GM18907 (cell line): ENCODE measurements at regions not wholly inside any gene's neighbourhood (a gene's known extent, or its start where the extent isn't known, plus 50 kb on each side); places are given as distances from the start of the nearest gene placed in this dataset.
"Not testable (repeated sequence)": the region's sequence is repeated elsewhere in the genome, so short reads cannot be mapped to it uniquely, and the experiment has no call there.

Experiments used
- ATAC-seq: cut with Tn5 transposase; IDR thresholded peaks from one replicate; pipeline ENCODE4 v1.9.1; 2021; ENCODE audit warnings: mild to moderate bottlenecking, moderate library complexity; ENCODE audit not compliant: unreplicated experiment

GRCh38 chr7:34207810-34208209 is 302.5 kb downstream of the BMPER start:
- no peak for ATAC-seq

- no peak for ATAC-seq
Observed at GRCh38 chr7:34208878-34209621, 303.7 kb downstream of the BMPER start.

GRCh38 chr7:34211018-34211417 is 305.7 kb downstream of the BMPER start:
- ATAC-seq, result no peak

GRCh38 chr7:34217972-34218371 is 312.6 kb downstream of the BMPER start:
- ATAC-seq, result no peak

GRCh38 chr7:34219153-34219718 is 313.9 kb downstream of the BMPER start:
- no peak for ATAC-seq

GRCh38 chr7:34220506-34221185 is 315.3 kb downstream of the BMPER start:
- ATAC-seq, result no peak

- no peak for ATAC-seq
Observed at GRCh38 chr7:34222316-34222715, 317.0 kb downstream of the BMPER start.

GRCh38 chr7:34222722-34223121 is 317.4 kb downstream of the BMPER start:
- no peak for ATAC-seq

- no peak for ATAC-seq
Observed at GRCh38 chr7:34224281-34224680, 318.9 kb downstream of the BMPER start.

GRCh38 chr7:34225193-34225592 is 319.9 kb downstream of the BMPER start:
- no peak for ATAC-seq

GRCh38 chr7:34227525-34227924 is 322.2 kb downstream of the BMPER start:
- ATAC-seq, result no peak

- not testable (repeated sequence) for ATAC-seq
Observed at GRCh38 chr7:34235101-34235500, 329.8 kb downstream of the BMPER start.

GRCh38 chr7:34236057-34236456 is 330.7 kb downstream of the BMPER start:
- no peak for ATAC-seq

GRCh38 chr7:34236839-34237492 is 331.6 kb downstream of the BMPER start:
- ATAC-seq, result no peak

- no peak for ATAC-seq
Observed at GRCh38 chr7:34237493-34237849, 332.1 kb downstream of the BMPER start.

- no peak for ATAC-seq
Observed at GRCh38 chr7:34240417-34240816, 335.1 kb downstream of the BMPER start.

GRCh38 chr7:34242391-34242790 is 337.1 kb downstream of the BMPER start:
- no peak for ATAC-seq

- no peak for ATAC-seq
Observed at GRCh38 chr7:34245246-34245645, 339.9 kb downstream of the BMPER start.

- no peak for ATAC-seq
Observed at GRCh38 chr7:34247468-34247867, 342.1 kb downstream of the BMPER start.

GRCh38 chr7:34249192-34249591 is 343.9 kb downstream of the BMPER start:
- ATAC-seq, result no peak

GRCh38 chr7:34260279-34260678 is 354.9 kb downstream of the BMPER start:
- no peak for ATAC-seq

- no peak for ATAC-seq
Observed at GRCh38 chr7:34263168-34263567, 357.8 kb downstream of the BMPER start.
